Upper lobe of left lung (tissue), 6 donors: ENCODE measurements at regions not wholly inside any gene's neighbourhood (a gene's known extent, or its start where the extent isn't known, plus 50 kb on each side); places are given as distances from the start of the nearest gene placed in this dataset.

Source experiments
- ATAC-seq, 2 donors: fragments of 200-7000 bp; cut with Tn5 transposase; one replicate each; pipeline ENCODE4 v1.9.1; 2022; ENCODE audit warnings: mild to moderate bottlenecking in 2 of 2, moderate library complexity in 2 of 2; ENCODE audit not compliant: low FRiP score in 2 of 2
- DNase-seq, 2 donors: peaks; one replicate each; pipeline ENCODE4 v3.0.0-alpha.2; 2019 to 2020
- H3K27ac ChIP-seq, 4 donors: fragments of 200-600 bp; sonication (generic); one replicate each; pipeline ENCODE4 v1.5.1; 2016 to 2019
- H3K27me3 ChIP-seq, 4 donors: fragments of 200-600 bp; sonication (generic); one replicate each; pipeline ENCODE4 v1.5.1; 2017 to 2019
- H3K36me3 ChIP-seq, 4 donors: fragments of 200-600 bp; sonication (generic); one replicate each; pipeline ENCODE4 v1.5.1; 2016 to 2019
- H3K4me1 ChIP-seq, 4 donors: fragments of 200-600 bp; sonication (generic); one replicate each; pipeline ENCODE4 v1.5.1; 2018 to 2019
- H3K4me3 ChIP-seq, 4 donors: fragments of 200-600 bp; sonication (generic); one replicate each; pipeline ENCODE4 v1.5.1; 2017 to 2019; ENCODE audit warnings: mild to moderate bottlenecking in 2 of 4, moderate library complexity in 1 of 4
- H3K9me3 ChIP-seq, 4 donors: fragments of 200-600 bp; sonication (generic); one replicate each; pipeline ENCODE4 v1.5.1; 2018 to 2019
- CTCF ChIP-seq, 6 experiments: fragments of 450-650 bp in 4 of 6; fragments of 200-600 bp in 2 of 6; sonication (generic) in 2 of 6; IDR thresholded peaks; one replicate each; pipeline ENCODE4 v1.5.1; 2016 to 2019; ENCODE audit warnings: antibody characterized with exemption in 6 of 6
- EP300 ChIP-seq, 4 donors: sonication (generic); formaldehyde crosslinking; IDR thresholded peaks; one replicate each; pipeline ENCODE4 v1.5.1; 2017; ENCODE audit warnings: antibody characterized with exemption in 4 of 4, control low read depth in 2 of 4
- POLR2A ChIP-seq, 4 donors: fragments of 450-650 bp; IDR thresholded peaks; one replicate each; pipeline ENCODE4 v1.5.1; 2016 to 2017; ENCODE audit warnings: antibody characterized with exemption in 4 of 4, mild to moderate bottlenecking in 2 of 4
- POLR2AphosphoS5 ChIP-seq, 2 donors: sonication (generic); formaldehyde crosslinking; IDR thresholded peaks; one replicate each; pipeline ENCODE4 v1.5.1; 2017; ENCODE audit warnings: antibody characterized with exemption in 2 of 2
- WGBS, 2 donors: methylation state at CpG; one replicate each; pipeline ENCODE4 v1.1.5; 2017 to 2018; 5-methylcytosine and 5-hydroxymethylcytosine counted together
- donor health status: DM: no; HTN: no; CAD: no; lungs with moderate emphysema.
- donor health status: DM: no; HTN: yes; CAD: no; lungs with severe emphysema.

DNA sequence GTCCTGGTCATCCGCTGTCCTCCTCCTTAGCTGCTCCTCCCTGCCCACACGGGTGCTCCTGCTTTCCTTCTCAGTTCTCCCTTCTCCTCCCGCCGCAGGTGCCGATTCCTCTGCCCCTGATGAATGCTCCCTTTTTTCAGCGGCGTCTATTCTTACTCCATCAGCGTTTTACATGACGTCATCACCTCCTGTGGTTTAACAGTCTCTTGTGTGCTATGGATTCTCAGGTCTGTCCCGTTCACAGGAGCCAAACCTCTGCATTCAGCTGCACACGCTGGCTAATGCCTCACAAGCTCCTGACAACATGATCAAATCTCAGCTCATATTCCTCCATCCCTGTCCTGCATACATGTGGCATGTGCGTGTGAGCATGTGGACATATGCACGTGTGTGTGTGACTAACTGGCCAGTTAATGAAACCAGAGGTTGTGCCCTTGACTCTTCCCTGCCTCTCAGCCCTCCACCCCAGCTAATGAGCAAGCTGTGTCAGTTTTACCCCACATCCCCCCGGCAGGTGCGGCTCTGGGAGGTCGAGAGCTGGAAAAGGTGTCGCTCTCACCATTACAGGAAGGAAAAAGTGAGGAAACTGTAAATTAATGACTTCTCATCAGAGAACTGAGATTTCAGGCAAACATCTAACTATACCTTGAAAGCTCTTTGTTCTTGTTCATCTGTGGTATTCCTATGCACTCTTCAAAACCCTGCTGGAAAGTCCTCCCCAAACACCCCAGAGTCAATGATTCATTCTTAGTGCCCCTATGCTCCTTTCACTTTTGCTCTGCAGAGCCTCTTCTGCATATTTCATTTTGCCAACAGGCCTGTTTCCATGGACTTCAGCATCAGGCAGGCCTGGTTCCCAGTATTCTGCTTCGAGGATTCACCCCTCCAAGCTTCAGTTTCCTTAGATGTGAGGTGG, 163.1 kb downstream of the TTLL2 start:
- DNase-seq (no peak), ATAC-seq (no peak)
- H3K4me1 ChIP-seq: no peaks in the 10 kb centered on the region
- no peaks in the 10 kb centered on the region for H3K27me3 ChIP-seq
- H3K36me3 ChIP-seq: no peaks in the 10 kb centered on the region
- no peak overlapping the region for H3K27ac ChIP-seq
- H3K4me3 ChIP-seq: no peak overlapping the region
- no peaks in the 10 kb centered on the region for H3K9me3 ChIP-seq
- no peak for TF ChIP-seq POLR2A (IDR thresholded peaks at IDR 0.05)
- no peak for TF ChIP-seq POLR2AphosphoS5 (IDR thresholded peaks at IDR 0.05)
- no peak for TF ChIP-seq EP300 (IDR thresholded peaks at IDR 0.05)
- WGBS, 2 donors: 80 to 83% methylated on average over 18 of the region's 18 CpGs

GRCh38 chr6:167491438-167492099, 166.7 kb downstream of the TTLL2 start:
- Histone ChIP-seq H3K9me3 (no peaks in the 10 kb centered on the region), H3K4me3 (no peak overlapping the region)
- 84 to 88% methylated on average over 12 of the region's 12 CpGs for WGBS, 2 donors

GRCh38 chr6:167492100-167492449, 167.2 kb downstream of the TTLL2 start:
- DNase-seq (no peak), ATAC-seq (peak in 1 of 2 donors; percentile 65)
- TF ChIP-seq POLR2AphosphoS5 (IDR thresholded peaks at IDR 0.05): no peak
- Histone ChIP-seq H3K4me3 (no peak overlapping the region), H3K27me3 (no peaks in the 10 kb centered on the region), H3K4me1 (peaks cover 0 to 10% (median 7%) of the 10 kb centered on the region in 4 donors), H3K9me3 (no peaks in the 10 kb centered on the region), H3K36me3 (no peaks in the 10 kb centered on the region), H3K27ac (no peak overlapping the region)
- 60 to 63% methylated on average over 12 of the region's 12 CpGs for WGBS, 2 donors

More at GRCh38 chr6:167491438-167492099, 166.7 kb downstream of the TTLL2 start:
- TF ChIP-seq EP300 (IDR thresholded peaks at IDR 0.05) (no peak), POLR2AphosphoS5 (IDR thresholded peaks at IDR 0.05) (no peak), POLR2A (IDR thresholded peaks at IDR 0.05) (no peak), CTCF (IDR thresholded peaks at IDR 0.05) (no peak)
- Histone ChIP-seq H3K27me3 (no peaks in the 10 kb centered on the region), H3K4me1 (peaks cover 0 to 10% (median 6%) of the 10 kb centered on the region in 4 donors), H3K27ac (no peak overlapping the region), H3K36me3 (no peaks in the 10 kb centered on the region)
- ATAC-seq (no peak), DNase-seq (no peak)

GRCh38 chr6:167493310-167493709, 168.4 kb downstream of the TTLL2 start:
- H3K9me3 ChIP-seq: no peaks in the 10 kb centered on the region
- 94 to 96% methylated on average over 3 of the region's 3 CpGs for whole genome bisulfite sequencing, 2 donors
- H3K27ac ChIP-seq: no peak overlapping the region
- no peak overlapping the region for H3K4me3 ChIP-seq
- TF ChIP-seq POLR2A (IDR thresholded peaks at IDR 0.05) (no peak), EP300 (IDR thresholded peaks at IDR 0.05) (no peak), CTCF (IDR thresholded peaks at IDR 0.05) (no peak), POLR2AphosphoS5 (IDR thresholded peaks at IDR 0.05) (no peak)
- DNase-seq (no peak), ATAC-seq (no peak)
- H3K36me3 ChIP-seq: no peaks in the 10 kb centered on the region
- no peaks in the 10 kb centered on the region for H3K27me3 ChIP-seq
- H3K4me1 ChIP-seq: peaks cover 0 to 10% (median 7%) of the 10 kb centered on the region in 4 donors

GRCh38 chr6:167493976-167494697, 169.3 kb downstream of the TTLL2 start:
- WGBS, 2 donors: 81 to 82% methylated on average over 28 of the region's 28 CpGs
- no peak for TF ChIP-seq POLR2AphosphoS5 (IDR thresholded peaks at IDR 0.05)
- TF ChIP-seq CTCF (IDR thresholded peaks at IDR 0.05): no peak
- no peak for TF ChIP-seq EP300 (IDR thresholded peaks at IDR 0.05)
- no peak for TF ChIP-seq POLR2A (IDR thresholded peaks at IDR 0.05)
- Histone ChIP-seq H3K36me3 (no peaks in the 10 kb centered on the region), H3K9me3 (no peaks in the 10 kb centered on the region), H3K4me1 (peaks cover 0 to 10% (median 7%) of the 10 kb centered on the region in 4 donors), H3K27ac (no peak overlapping the region), H3K4me3 (no peak overlapping the region), H3K27me3 (no peaks in the 10 kb centered on the region)
- DNase-seq: no peak
- peak in 1 of 2 donors; percentile 91 for ATAC-seq
